Caco-2 (cell line): ENCODE measurements at regions not wholly inside any gene's neighbourhood (a gene's known extent, or its start where the extent isn't known, plus 50 kb on each side); places are given as distances from the start of the nearest gene placed in this dataset.

Experiments
- BruUV-seq: library from RNA; stranded (reverse); fragments of 400-500 nt; replicated peaks from 2 replicates; lab custom pipeline; 2021; lab: Mats Ljungman, UMichigan
- CTCF ChIA-PET: fragments of 300-600 bp; sonication (Branson Sonifier 250); formaldehyde crosslinking; loops from one replicate; lab custom pipeline; 2022; ENCODE audit warnings: antibody characterized with exemption; lab: Charles Lee
- POLR2A ChIA-PET: fragments of 300-600 bp; sonication (Branson Sonifier 250); formaldehyde crosslinking; loops from one replicate; lab custom pipeline; 2022; ENCODE audit warnings: antibody characterized with exemption; lab: Charles Lee
- DNase-seq, 2 experiments: peaks; one replicate each; pipeline versions ENCODE4 v3.0.0 to v3.0.0-alpha.2; 2020 to 2022
- H3K27me3 ChIP-seq: replicated peaks from 2 replicates; pipeline ENCODE4 v1.6.0; 2011; ENCODE audit warnings: low read length; ENCODE audit not compliant: control insufficient read depth, insufficient read depth
- H3K36me3 ChIP-seq: 2 replicates; pipeline ENCODE4 v1.5.1; 2011; ENCODE audit warnings: low read length; ENCODE audit not compliant: control insufficient read depth, insufficient read depth
- H3K4me1 ChIP-seq: fragments of 250-450 bp; sonication (Bioruptor Pico); 2 replicates; pipeline ENCODE4 v1.5.1; 2020; ENCODE audit warnings: mild to moderate bottlenecking
- H3K4me3 ChIP-seq: 2 replicates; pipeline ENCODE4 v1.5.1; 2011; ENCODE audit warnings: low read depth, mild to moderate bottlenecking, control low read depth, low read length
- H3K9me3 ChIP-seq: fragments of 250-450 bp; sonication (Bioruptor Pico); 2 replicates; pipeline ENCODE4 v1.5.1; 2020; ENCODE audit warnings: mild to moderate bottlenecking, moderate library complexity
- H3K27ac Mint-ChIP-seq: one replicate; pipeline ENCODE4 v1.8.0; 2022; ENCODE audit warnings: mixed read lengths; ENCODE audit not compliant: unreplicated experiment
- H3K27me3 Mint-ChIP-seq: one replicate; pipeline ENCODE4 v1.8.0; 2022; ENCODE audit warnings: mixed read lengths; ENCODE audit not compliant: insufficient read depth, unreplicated experiment
- H3K36me3 Mint-ChIP-seq: one replicate; pipeline ENCODE4 v1.8.0; 2022; ENCODE audit warnings: mild to moderate bottlenecking, mixed read lengths; ENCODE audit not compliant: insufficient read depth, unreplicated experiment
- H3K4me1 Mint-ChIP-seq: one replicate; pipeline ENCODE4 v1.8.0; 2022; ENCODE audit warnings: low read depth, mixed read lengths; ENCODE audit not compliant: unreplicated experiment
- H3K4me3 Mint-ChIP-seq: one replicate; pipeline ENCODE4 v1.8.0; 2022; ENCODE audit warnings: mild to moderate bottlenecking, moderate library complexity, mixed read lengths; ENCODE audit not compliant: unreplicated experiment
- H3K9me3 Mint-ChIP-seq: one replicate; pipeline ENCODE4 v1.8.0; 2022; ENCODE audit warnings: mixed read lengths; ENCODE audit not compliant: unreplicated experiment
- intact Hi-C: fragments of 100-400 bp; cut with micrococcal nuclease; formaldehyde crosslinking; loops from one replicate; pipeline ENCODE4 v1.10.0; 2022; ENCODE audit not compliant: unreplicated experiment
- TF ChIP-seq, protein P1 (sequence below), 2 experiments: fragments of 200-600 bp in 1 of 2; IDR thresholded peaks; 1 replicate in 1 of 2; 2 replicates in 1 of 2; pipeline versions ENCODE4 v1.5.1 to v1.8.0; 2011 to 2022; ENCODE audit warnings: antibody characterized with exemption in 1 of 2, control low read depth in 1 of 2, inconsistent platforms in 1 of 2, low read depth in 1 of 2, low read length in 1 of 2, mild to moderate bottlenecking in 1 of 2, moderate library complexity in 1 of 2; ENCODE audit not compliant: insufficient read depth in 1 of 2, severe bottlenecking in 1 of 2, unreplicated experiment in 1 of 2

DNA sequence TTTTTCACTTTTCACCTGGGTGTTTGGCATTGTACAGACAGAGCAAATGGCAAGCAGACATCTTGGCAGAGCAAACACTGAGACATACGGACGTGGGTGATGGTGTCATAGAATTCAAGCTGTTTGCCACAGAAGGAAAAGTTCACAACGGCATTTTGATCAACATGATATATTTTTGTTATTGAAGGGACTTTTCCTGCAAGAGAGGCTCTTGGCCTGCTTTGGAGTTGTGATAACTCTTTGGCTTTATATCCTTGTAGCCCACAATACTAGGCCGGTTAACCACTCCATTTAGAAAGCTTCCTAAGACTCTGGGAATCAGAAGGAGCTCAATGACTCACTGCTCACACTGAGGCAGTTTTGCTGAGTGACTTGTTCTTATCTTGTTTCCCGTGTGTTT, 1038.3 kb downstream of the TLE1 start:
- H3K27ac Mint-ChIP-seq = no peak overlapping the region

DNA sequence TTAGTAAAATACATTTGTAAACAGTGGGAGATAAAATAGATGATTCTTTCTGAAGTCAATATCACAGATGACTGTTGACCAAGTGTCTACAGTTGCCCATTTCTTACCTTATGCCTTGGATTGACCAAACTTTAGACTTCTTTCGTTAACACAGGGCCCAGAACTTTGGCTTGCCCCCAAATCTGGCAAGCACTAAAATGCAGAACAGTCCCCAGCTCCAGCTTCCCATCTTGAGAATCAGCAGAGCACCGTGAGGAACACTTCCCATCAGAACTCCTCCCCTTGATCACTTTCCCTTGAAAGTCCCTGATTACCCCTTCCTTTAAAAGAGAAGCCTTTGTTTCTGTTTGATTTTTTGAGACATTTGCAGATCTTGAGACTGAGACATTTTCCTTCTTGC, 1039.9 kb downstream of the TLE1 start:
- ChIA-PET POLR2A (no interaction called here), CTCF (no interaction called here)
- Mint-ChIP-seq H3K27me3 (no peaks in the 10 kb centered on the region), H3K4me1 (no peaks in the 10 kb centered on the region), H3K36me3 (no peaks in the 10 kb centered on the region), H3K27ac (no peak overlapping the region), H3K4me3 (no peak overlapping the region), H3K9me3 (no peaks in the 10 kb centered on the region)
- Histone ChIP-seq H3K4me1 (no peaks in the 10 kb centered on the region), H3K9me3 (no peaks in the 10 kb centered on the region), H3K27me3 (no peaks in the 10 kb centered on the region), H3K36me3 (no peaks in the 10 kb centered on the region), H3K4me3 (no peak overlapping the region)
- TF ChIP-seq, protein P1, sequence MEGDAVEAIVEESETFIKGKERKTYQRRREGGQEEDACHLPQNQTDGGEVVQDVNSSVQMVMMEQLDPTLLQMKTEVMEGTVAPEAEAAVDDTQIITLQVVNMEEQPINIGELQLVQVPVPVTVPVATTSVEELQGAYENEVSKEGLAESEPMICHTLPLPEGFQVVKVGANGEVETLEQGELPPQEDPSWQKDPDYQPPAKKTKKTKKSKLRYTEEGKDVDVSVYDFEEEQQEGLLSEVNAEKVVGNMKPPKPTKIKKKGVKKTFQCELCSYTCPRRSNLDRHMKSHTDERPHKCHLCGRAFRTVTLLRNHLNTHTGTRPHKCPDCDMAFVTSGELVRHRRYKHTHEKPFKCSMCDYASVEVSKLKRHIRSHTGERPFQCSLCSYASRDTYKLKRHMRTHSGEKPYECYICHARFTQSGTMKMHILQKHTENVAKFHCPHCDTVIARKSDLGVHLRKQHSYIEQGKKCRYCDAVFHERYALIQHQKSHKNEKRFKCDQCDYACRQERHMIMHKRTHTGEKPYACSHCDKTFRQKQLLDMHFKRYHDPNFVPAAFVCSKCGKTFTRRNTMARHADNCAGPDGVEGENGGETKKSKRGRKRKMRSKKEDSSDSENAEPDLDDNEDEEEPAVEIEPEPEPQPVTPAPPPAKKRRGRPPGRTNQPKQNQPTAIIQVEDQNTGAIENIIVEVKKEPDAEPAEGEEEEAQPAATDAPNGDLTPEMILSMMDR (IDR thresholded peaks at IDR 0.05; ENCODE audit: insufficient read depth in 1 of 2, low read depth in 1 of 2, low read length in 1 of 2, severe bottlenecking in 1 of 2, unreplicated experiment in 1 of 2) = no peak
- intact Hi-C loops = no loop called here
- BruUV-seq = no TSS peak
- no peak for DNase-seq

More for the DNA sequence above, 1038.3 kb downstream of the TLE1 start:
- Mint-ChIP-seq H3K4me1 (no peaks in the 10 kb centered on the region), H3K9me3 (no peaks in the 10 kb centered on the region), H3K4me3 (no peak overlapping the region), H3K36me3 (no peaks in the 10 kb centered on the region), H3K27me3 (no peaks in the 10 kb centered on the region)
- H3K4me3 ChIP-seq = no peak overlapping the region
- BruUV-seq = no TSS peak
- no peaks in the 10 kb centered on the region for H3K9me3 ChIP-seq
- no peaks in the 10 kb centered on the region for H3K4me1 ChIP-seq
- intact Hi-C loops = no loop called here
- H3K36me3 ChIP-seq = no peaks in the 10 kb centered on the region
- ChIA-PET CTCF (no interaction called here), POLR2A (no interaction called here)
- no peaks in the 10 kb centered on the region for H3K27me3 ChIP-seq
- DNase-seq = no peak
- TF ChIP-seq, protein P1 (IDR thresholded peaks at IDR 0.05; ENCODE audit: insufficient read depth in 1 of 2, low read depth in 1 of 2, low read length in 1 of 2, severe bottlenecking in 1 of 2, unreplicated experiment in 1 of 2) = no peak

DNA sequence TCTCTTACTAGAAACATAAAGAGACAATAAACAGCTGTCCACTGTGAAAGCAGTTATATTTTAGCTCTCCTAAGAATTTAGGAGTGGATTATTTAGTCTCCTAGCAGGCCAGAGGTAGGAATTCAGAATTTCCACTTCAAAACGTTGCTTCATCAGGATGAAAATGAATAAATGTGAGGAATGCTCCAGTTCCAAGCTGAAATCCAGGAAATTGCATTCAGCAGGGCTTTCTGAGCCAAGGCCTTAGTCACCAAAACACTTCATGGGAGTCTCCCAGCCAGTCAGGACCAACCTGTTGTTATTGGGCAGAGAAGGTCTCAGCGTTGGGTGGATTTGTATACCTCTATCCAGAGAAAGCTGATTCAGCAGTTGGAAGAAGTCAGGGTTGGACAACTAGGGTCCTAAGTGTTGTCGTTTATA, 1040.3 kb downstream of the TLE1 start:
- Histone ChIP-seq H3K9me3 (no peaks in the 10 kb centered on the region), H3K4me1 (no peaks in the 10 kb centered on the region), H3K4me3 (no peak overlapping the region), H3K36me3 (no peaks in the 10 kb centered on the region), H3K27me3 (no peaks in the 10 kb centered on the region)
- Mint-ChIP-seq H3K9me3 (no peaks in the 10 kb centered on the region), H3K4me3 (no peak overlapping the region), H3K27me3 (no peaks in the 10 kb centered on the region), H3K36me3 (no peaks in the 10 kb centered on the region), H3K4me1 (no peaks in the 10 kb centered on the region), H3K27ac (no peak overlapping the region)
- intact Hi-C loops = no loop called here
- POLR2A ChIA-PET = no interaction called here
- TF ChIP-seq, protein P1 (IDR thresholded peaks at IDR 0.05; ENCODE audit: insufficient read depth in 1 of 2, low read depth in 1 of 2, low read length in 1 of 2, severe bottlenecking in 1 of 2, unreplicated experiment in 1 of 2) = no peak
- BruUV-seq = no TSS peak
- DNase-seq = no peak
- CTCF ChIA-PET = no interaction called here
